GM12878 (cell line): ENCODE measurements at regions not wholly inside any gene's neighbourhood (a gene's known extent, or its start where the extent isn't known, plus 50 kb on each side); places are given as distances from the start of the nearest gene placed in this dataset.

Experiments used
- ATAC-seq: fragments of 200-7000 bp; cut with Tn5 transposase; 3 replicates; pipeline ENCODE4 v1.9.1; 2020; ENCODE audit warnings: mild to moderate bottlenecking, moderate library complexity
- BruUV-seq: library from RNA; stranded (reverse); fragments of 400-500 nt; replicated peaks from 2 replicates; lab custom pipeline; 2021; lab: Mats Ljungman, UMichigan
- CTCF ChIA-PET: fragments of 300-600 bp; sonication (Branson Sonifier 250); formaldehyde crosslinking; extraction: SDS; loops from one replicate; lab custom pipeline; 2021; ENCODE audit warnings: inconsistent platforms; lab: Yijun Ruan, JAX
- POLR2A ChIA-PET: fragments of 350-600 bp; formaldehyde crosslinking; extraction: SDS; loops from one replicate; lab custom pipeline; 2021; ENCODE audit warnings: inconsistent platforms; lab: Charles Lee
- RAD21 ChIA-PET: fragments of 300-600 bp; sonication (Branson Sonifier 250); formaldehyde crosslinking; loops from one replicate; lab custom pipeline; 2023; ENCODE audit warnings: antibody characterized with exemption; ENCODE audit not compliant: unreplicated experiment; lab: Charles Lee
- SMC1A ChIA-PET: fragments of 300-600 bp; sonication (Branson Sonifier 250); formaldehyde crosslinking; loops from one replicate; lab custom pipeline; 2023; ENCODE audit not compliant: unreplicated experiment, uncharacterized antibody; lab: Charles Lee
- DNase-seq: peaks from one replicate; pipeline ENCODE4 v3.0.0-alpha.2; 2011; ENCODE audit warnings: low read depth, low spot score
- FAIRE-seq: peaks from 3 replicates; lab custom pipeline; 2011; peaks lifted over from hg19 to GRCh38; lab: Jason Lieb, UNC
- H2AFZ ChIP-seq: 2 replicates; pipeline ENCODE4 v1.6.0; 2011; ENCODE audit warnings: low read depth, low read length, control low read depth; ENCODE audit not compliant: control insufficient read depth
- H3K27ac ChIP-seq: 2 replicates; pipeline ENCODE4 v1.5.1; 2011; ENCODE audit warnings: control low read depth; ENCODE audit not compliant: control insufficient read depth, insufficient read depth
- H3K27me3 ChIP-seq, 2 experiments: replicated peaks in 1 of 2; 2 replicates each; pipeline versions ENCODE4 v1.6.0 to v1.6.1; 2011; ENCODE audit warnings: low read length in 1 of 2; ENCODE audit not compliant: control insufficient read depth in 2 of 2, insufficient read depth in 2 of 2
- H3K36me3 ChIP-seq, 2 experiments: 2 replicates each; pipeline ENCODE4 v1.5.1; 2011; ENCODE audit warnings: low read length in 1 of 2; ENCODE audit not compliant: control insufficient read depth in 2 of 2, insufficient read depth in 2 of 2
- H3K4me1 ChIP-seq: 2 replicates; pipeline ENCODE4 v1.6.1; 2011; ENCODE audit warnings: mild to moderate bottlenecking, low read length, moderate library complexity, mixed read lengths; ENCODE audit not compliant: control insufficient read depth, insufficient read depth
- H3K4me2 ChIP-seq: 2 replicates; pipeline ENCODE4 v1.6.0; 2011; ENCODE audit warnings: control low read depth; ENCODE audit not compliant: control insufficient read depth, insufficient read depth
- H3K4me3 ChIP-seq: fragments of 200-600 bp; sonication (generic); 2 replicates; pipeline ENCODE4 v1.5.1; 2016
- H3K79me2 ChIP-seq: 2 replicates; pipeline ENCODE4 v1.6.0; 2011; ENCODE audit warnings: low read length; ENCODE audit not compliant: control insufficient read depth, insufficient read depth
- H3K9ac ChIP-seq: 2 replicates; pipeline ENCODE4 v1.8.0; 2011; ENCODE audit warnings: low read length, control low read depth, mixed read lengths; ENCODE audit not compliant: control insufficient read depth, insufficient read depth
- H3K9me3 ChIP-seq: replicated peaks from 3 replicates; pipeline ENCODE4 v1.5.1; 2011; ENCODE audit warnings: mild to moderate bottlenecking, low read length; ENCODE audit not compliant: control insufficient read depth, insufficient read depth
- H4K20me1 ChIP-seq: 2 replicates; pipeline ENCODE4 v1.6.0; 2011; ENCODE audit not compliant: control insufficient read depth, insufficient read depth
- ATF7 ChIP-seq: fragments of 450-650 bp; IDR thresholded peaks from 2 replicates; pipeline ENCODE4 v1.6.1; 2016; ENCODE audit warnings: low read depth, mild to moderate bottlenecking
- CBFB ChIP-seq: IDR thresholded peaks from 2 replicates; pipeline ENCODE4 v1.6.1; 2016; ENCODE audit warnings: antibody characterized with exemption, low read depth
- CBX5 ChIP-seq: sonication (generic); IDR thresholded peaks from 2 replicates; pipeline ENCODE4 v1.6.1; 2016; ENCODE audit warnings: low read depth, moderate library complexity, mild to moderate bottlenecking, inconsistent platforms
- GABPA ChIP-seq: IDR thresholded peaks from 2 replicates; pipeline ENCODE4 v1.6.1; 2014; ENCODE audit warnings: antibody characterized with exemption, low read depth, mild to moderate bottlenecking, inconsistent platforms
- HCFC1 ChIP-seq: fragments of 150-350 bp; IDR thresholded peaks from 2 replicates; pipeline ENCODE4 v1.6.1; 2014; ENCODE audit warnings: low read length
- SIN3A ChIP-seq: IDR thresholded peaks from 2 replicates; pipeline ENCODE4 v1.6.1; 2012; ENCODE audit warnings: low read depth, low read length, improper control_type of control experiment
- SMAD1 ChIP-seq: fragments of 450-650 bp; IDR thresholded peaks from 2 replicates; pipeline ENCODE4 v1.6.1; 2018; ENCODE audit warnings: mild to moderate bottlenecking, low read depth; ENCODE audit not compliant: partially characterized antibody
- TCF12 ChIP-seq: IDR thresholded peaks from 2 replicates; pipeline ENCODE4 v1.6.1; 2011; ENCODE audit warnings: low read depth, mild to moderate bottlenecking, low read length
- ZSCAN29 ChIP-seq: fragments of 450-650 bp; IDR thresholded peaks from 2 replicates; pipeline ENCODE4 v1.6.1; 2017; ENCODE audit warnings: mild to moderate bottlenecking, moderate library complexity
- WGBS: methylation state at CpG from one replicate; pipeline ENCODE4 v1.1.6; 2016; ENCODE audit warnings: low lambda C conversion rate; ENCODE audit not compliant: insufficient replicate concordance, insufficient coverage; ENCODE audit errors: missing lambda C conversion rate; 5-methylcytosine and 5-hydroxymethylcytosine counted together
- in situ Hi-C: fragments of 300-500 bp; cut with MboI; formaldehyde crosslinking; loops from 9 replicates; pipeline ENCODE4 v1.14.3; 2018; ENCODE audit warnings: mixed read lengths
- intact Hi-C: fragments of 100-400 bp; cut with micrococcal nuclease; formaldehyde crosslinking; loops from one replicate; pipeline ENCODE4 v1.14.2; 2022; ENCODE audit not compliant: unreplicated experiment
- TF ChIP-seq, protein P1 (sequence below): fragments of 450-650 bp; IDR thresholded peaks from 2 replicates; pipeline ENCODE4 v1.6.1; 2017; ENCODE audit warnings: low read depth, mild to moderate bottlenecking, moderate library complexity
- TF ChIP-seq, protein P2 (sequence below): fragments of 450-650 bp; IDR thresholded peaks from 2 replicates; pipeline ENCODE4 v1.6.1; 2016; ENCODE audit warnings: mild to moderate bottlenecking, moderate library complexity, borderline replicate concordance
- TF ChIP-seq, protein P3 (sequence below): IDR thresholded peaks from 2 replicates; pipeline ENCODE4 v1.6.1; 2012; ENCODE audit warnings: low read depth, low read length, improper control_type of control experiment

DNA sequence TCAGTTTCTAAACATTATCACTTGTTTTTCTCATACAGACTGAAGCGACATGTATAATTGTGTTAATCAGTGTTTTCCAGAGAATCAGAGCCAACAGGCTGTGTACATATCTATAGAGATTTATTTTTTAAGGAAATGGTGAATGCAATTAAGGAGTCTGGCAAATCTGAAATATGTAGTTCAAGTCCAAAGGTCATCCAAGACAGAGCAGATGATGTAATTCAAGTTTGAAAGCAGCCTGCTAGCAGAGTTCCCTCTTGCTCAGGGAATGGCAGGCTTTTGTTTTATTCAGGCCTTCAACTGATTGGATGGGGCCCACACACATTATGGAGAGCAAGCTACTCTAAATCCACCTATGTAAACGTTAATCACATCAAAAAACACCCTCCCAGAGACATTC is 282.6 kb downstream of the CBLN2 start:
- no peaks in the 10 kb centered on the region for H3K36me3 ChIP-seq
- no peak overlapping the region for H3K27ac ChIP-seq
- POLR2A ChIA-PET, result no interaction called here
- no peak for DNase-seq
- H3K4me2 ChIP-seq, result no peak overlapping the region
- intact Hi-C loops, result no loop called here
- TF ChIP-seq HCFC1, result no peak
- peak; percentile 29; the same call in 1 of the 2 replicates for TF ChIP-seq ATF7
- TF ChIP-seq, all 136 proteins: peak for 1
- ChIA-PET RAD21 (no interaction called here), SMC1A (no interaction called here), CTCF (interaction anchor here (1.0 kb wide), 1 partner anchor 26 kb away, joined by 3 read pairs; no protein-coding TSS in a partner anchor)
- FAIRE-seq, result no peak
- no peak overlapping the region for H2AFZ ChIP-seq
- no peaks in the 10 kb centered on the region for H4K20me1 ChIP-seq
- no peaks in the 10 kb centered on the region for H3K27me3 ChIP-seq
- ATAC-seq, result no peak
- 11% methylated on average over 2 of the region's 2 CpGs for WGBS
- no peaks in the 10 kb centered on the region for H3K9me3 ChIP-seq
- BruUV-seq, result no TSS peak
- H3K4me3 ChIP-seq, result no peak overlapping the region
- in situ Hi-C loops, result no loop called here
- no peaks in the 10 kb centered on the region for H3K79me2 ChIP-seq
- no peaks in the 10 kb centered on the region for H3K4me1 ChIP-seq
- no peak overlapping the region for H3K9ac ChIP-seq

DNA sequence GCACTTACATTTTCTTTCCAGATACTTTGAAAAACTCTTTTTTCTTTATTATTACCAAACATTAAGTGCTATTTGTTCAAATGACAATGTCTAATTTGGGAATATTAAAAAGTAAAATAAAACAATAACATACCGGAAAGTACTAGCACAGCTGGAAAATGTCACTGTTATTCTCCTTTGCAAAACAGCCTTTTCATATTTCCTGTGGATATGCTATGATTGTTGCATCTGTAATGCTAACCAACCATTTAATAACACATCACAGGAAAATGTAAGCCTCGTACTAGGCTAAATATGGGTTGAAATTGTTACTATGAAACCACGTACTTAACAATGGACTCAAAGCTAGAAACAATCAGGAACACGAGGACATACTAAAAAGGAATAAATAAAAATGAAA is 298.1 kb downstream of the CBLN2 start:
- in situ Hi-C loops, result no loop called here
- Histone ChIP-seq H2AFZ (no peak overlapping the region), H3K27ac (no peak overlapping the region), H3K9me3 (no peaks in the 10 kb centered on the region), H3K4me1 (no peaks in the 10 kb centered on the region), H4K20me1 (no peaks in the 10 kb centered on the region), H3K9ac (no peak overlapping the region), H3K27me3 (no peaks in the 10 kb centered on the region), H3K4me3 (no peak overlapping the region), H3K4me2 (no peak overlapping the region), H3K36me3 (no peaks in the 10 kb centered on the region), H3K79me2 (no peaks in the 10 kb centered on the region)
- FAIRE-seq, result no peak
- no TSS peak for BruUV-seq
- 31% methylated on average over 4 of the region's 4 CpGs for WGBS
- POLR2A ChIA-PET, result no interaction called here
- intact Hi-C loops, result no loop called here
- no peak for DNase-seq
- CTCF ChIA-PET, result interaction anchor here (1.3 to 2.4 kb wide), 2 partner anchors 13 kb away, joined by 3 to 5 read pairs; no protein-coding TSS in a partner anchor
- no peak for ATAC-seq
- RAD21 ChIA-PET, result no interaction called here
- SMC1A ChIA-PET, result no interaction called here
- TF ChIP-seq CBX5, result no peak
- TF ChIP-seq TCF12, result no peak
- no peak for TF ChIP-seq SIN3A
- no peak for TF ChIP-seq CBFB
- no peak for TF ChIP-seq ZSCAN29
- TF ChIP-seq, protein P1, sequence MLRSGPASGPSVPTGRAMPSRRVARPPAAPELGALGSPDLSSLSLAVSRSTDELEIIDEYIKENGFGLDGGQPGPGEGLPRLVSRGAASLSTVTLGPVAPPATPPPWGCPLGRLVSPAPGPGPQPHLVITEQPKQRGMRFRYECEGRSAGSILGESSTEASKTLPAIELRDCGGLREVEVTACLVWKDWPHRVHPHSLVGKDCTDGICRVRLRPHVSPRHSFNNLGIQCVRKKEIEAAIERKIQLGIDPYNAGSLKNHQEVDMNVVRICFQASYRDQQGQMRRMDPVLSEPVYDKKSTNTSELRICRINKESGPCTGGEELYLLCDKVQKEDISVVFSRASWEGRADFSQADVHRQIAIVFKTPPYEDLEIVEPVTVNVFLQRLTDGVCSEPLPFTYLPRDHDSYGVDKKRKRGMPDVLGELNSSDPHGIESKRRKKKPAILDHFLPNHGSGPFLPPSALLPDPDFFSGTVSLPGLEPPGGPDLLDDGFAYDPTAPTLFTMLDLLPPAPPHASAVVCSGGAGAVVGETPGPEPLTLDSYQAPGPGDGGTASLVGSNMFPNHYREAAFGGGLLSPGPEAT, result no peak
- TF ChIP-seq GABPA, result no peak
- no peak for TF ChIP-seq SMAD1
- TF ChIP-seq, protein P2, sequence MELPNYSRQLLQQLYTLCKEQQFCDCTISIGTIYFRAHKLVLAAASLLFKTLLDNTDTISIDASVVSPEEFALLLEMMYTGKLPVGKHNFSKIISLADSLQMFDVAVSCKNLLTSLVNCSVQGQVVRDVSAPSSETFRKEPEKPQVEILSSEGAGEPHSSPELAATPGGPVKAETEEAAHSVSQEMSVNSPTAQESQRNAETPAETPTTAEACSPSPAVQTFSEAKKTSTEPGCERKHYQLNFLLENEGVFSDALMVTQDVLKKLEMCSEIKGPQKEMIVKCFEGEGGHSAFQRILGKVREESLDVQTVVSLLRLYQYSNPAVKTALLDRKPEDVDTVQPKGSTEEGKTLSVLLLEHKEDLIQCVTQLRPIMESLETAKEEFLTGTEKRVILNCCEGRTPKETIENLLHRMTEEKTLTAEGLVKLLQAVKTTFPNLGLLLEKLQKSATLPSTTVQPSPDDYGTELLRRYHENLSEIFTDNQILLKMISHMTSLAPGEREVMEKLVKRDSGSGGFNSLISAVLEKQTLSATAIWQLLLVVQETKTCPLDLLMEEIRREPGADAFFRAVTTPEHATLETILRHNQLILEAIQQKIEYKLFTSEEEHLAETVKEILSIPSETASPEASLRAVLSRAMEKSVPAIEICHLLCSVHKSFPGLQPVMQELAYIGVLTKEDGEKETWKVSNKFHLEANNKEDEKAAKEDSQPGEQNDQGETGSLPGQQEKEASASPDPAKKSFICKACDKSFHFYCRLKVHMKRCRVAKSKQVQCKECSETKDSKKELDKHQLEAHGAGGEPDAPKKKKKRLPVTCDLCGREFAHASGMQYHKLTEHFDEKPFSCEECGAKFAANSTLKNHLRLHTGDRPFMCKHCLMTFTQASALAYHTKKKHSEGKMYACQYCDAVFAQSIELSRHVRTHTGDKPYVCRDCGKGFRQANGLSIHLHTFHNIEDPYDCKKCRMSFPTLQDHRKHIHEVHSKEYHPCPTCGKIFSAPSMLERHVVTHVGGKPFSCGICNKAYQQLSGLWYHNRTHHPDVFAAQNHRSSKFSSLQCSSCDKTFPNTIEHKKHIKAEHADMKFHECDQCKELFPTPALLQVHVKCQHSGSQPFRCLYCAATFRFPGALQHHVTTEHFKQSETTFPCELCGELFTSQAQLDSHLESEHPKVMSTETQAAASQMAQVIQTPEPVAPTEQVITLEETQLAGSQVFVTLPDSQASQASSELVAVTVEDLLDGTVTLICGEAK, result no peak
- TF ChIP-seq, protein P3, sequence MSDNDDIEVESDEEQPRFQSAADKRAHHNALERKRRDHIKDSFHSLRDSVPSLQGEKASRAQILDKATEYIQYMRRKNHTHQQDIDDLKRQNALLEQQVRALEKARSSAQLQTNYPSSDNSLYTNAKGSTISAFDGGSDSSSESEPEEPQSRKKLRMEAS, result no peak
